GM06990 (cell line): ENCODE measurements at regions not wholly inside any gene's neighbourhood (a gene's known extent, or its start where the extent isn't known, plus 50 kb on each side); places are given as distances from the start of the nearest gene placed in this dataset.

ENCODE experiments used
- DNase-seq: peaks from one replicate; pipeline ENCODE4 v3.0.0-alpha.2; 2011; ENCODE audit not compliant: insufficient read length; ENCODE audit errors: extremely low read depth
- H3K27me3 ChIP-seq: replicated peaks from 2 replicates; pipeline ENCODE4 v1.6.0; 2011; ENCODE audit warnings: low read length; ENCODE audit not compliant: control insufficient read depth, insufficient read depth
- H3K36me3 ChIP-seq: 2 replicates; pipeline ENCODE4 v1.5.1; 2011; ENCODE audit warnings: low read length; ENCODE audit not compliant: control insufficient read depth, insufficient read depth
- H3K4me3 ChIP-seq: replicated peaks from 2 replicates; pipeline ENCODE4 v1.5.1; 2011; ENCODE audit warnings: low read depth, mild to moderate bottlenecking, control low read depth, low read length
- TF ChIP-seq, protein P1 (sequence below): IDR thresholded peaks from 2 replicates; pipeline ENCODE4 v1.5.1; 2011; ENCODE audit warnings: low read length, control low read depth, mild to moderate bottlenecking, inconsistent platforms; ENCODE audit not compliant: insufficient read depth, poor library complexity, severe bottlenecking

- no peaks in the 10 kb centered on the region for H3K36me3 ChIP-seq
- H3K27me3 ChIP-seq = no peaks in the 10 kb centered on the region
- DNase-seq = no peak
- TF ChIP-seq, protein P1, sequence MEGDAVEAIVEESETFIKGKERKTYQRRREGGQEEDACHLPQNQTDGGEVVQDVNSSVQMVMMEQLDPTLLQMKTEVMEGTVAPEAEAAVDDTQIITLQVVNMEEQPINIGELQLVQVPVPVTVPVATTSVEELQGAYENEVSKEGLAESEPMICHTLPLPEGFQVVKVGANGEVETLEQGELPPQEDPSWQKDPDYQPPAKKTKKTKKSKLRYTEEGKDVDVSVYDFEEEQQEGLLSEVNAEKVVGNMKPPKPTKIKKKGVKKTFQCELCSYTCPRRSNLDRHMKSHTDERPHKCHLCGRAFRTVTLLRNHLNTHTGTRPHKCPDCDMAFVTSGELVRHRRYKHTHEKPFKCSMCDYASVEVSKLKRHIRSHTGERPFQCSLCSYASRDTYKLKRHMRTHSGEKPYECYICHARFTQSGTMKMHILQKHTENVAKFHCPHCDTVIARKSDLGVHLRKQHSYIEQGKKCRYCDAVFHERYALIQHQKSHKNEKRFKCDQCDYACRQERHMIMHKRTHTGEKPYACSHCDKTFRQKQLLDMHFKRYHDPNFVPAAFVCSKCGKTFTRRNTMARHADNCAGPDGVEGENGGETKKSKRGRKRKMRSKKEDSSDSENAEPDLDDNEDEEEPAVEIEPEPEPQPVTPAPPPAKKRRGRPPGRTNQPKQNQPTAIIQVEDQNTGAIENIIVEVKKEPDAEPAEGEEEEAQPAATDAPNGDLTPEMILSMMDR = no peak
- H3K4me3 ChIP-seq = no peak overlapping the region
These were observed 475.0 kb upstream of the CBLB start for GRCh38 chr3:106343811-106344210.

- Histone ChIP-seq H3K4me3 (no peak overlapping the region), H3K27me3 (no peaks in the 10 kb centered on the region), H3K36me3 (no peaks in the 10 kb centered on the region)
- TF ChIP-seq, protein P1 = no peak
- DNase-seq = no peak
These were observed 476.7 kb upstream of the CBLB start for GRCh38 chr3:106345353-106346027.

- Histone ChIP-seq H3K27me3 (no peaks in the 10 kb centered on the region), H3K4me3 (no peak overlapping the region), H3K36me3 (no peaks in the 10 kb centered on the region)
- no peak for DNase-seq
- TF ChIP-seq, protein P1 = no peak
These were observed 478.5 kb upstream of the CBLB start for GRCh38 chr3:106347350-106347749.

- Histone ChIP-seq H3K36me3 (no peaks in the 10 kb centered on the region), H3K27me3 (no peaks in the 10 kb centered on the region), H3K4me3 (no peak overlapping the region)
- DNase-seq = no peak
- TF ChIP-seq, protein P1 = no peak
These were observed 479.4 kb upstream of the CBLB start for GRCh38 chr3:106348139-106348690.

GRCh38 chr3:106349191-106349881 is 480.5 kb upstream of the CBLB start:
- H3K4me3 ChIP-seq = no peak overlapping the region
- DNase-seq = no peak
- TF ChIP-seq, protein P1 = no peak
- H3K27me3 ChIP-seq = no peaks in the 10 kb centered on the region
- no peaks in the 10 kb centered on the region for H3K36me3 ChIP-seq
